ENCODE measurements at regions not wholly inside any gene's neighbourhood (a gene's known extent, or its start where the extent isn't known, plus 50 kb on each side); places are given as distances from the start of the nearest gene placed in this dataset.
"Not testable (repeated sequence)": the region's sequence is repeated elsewhere in the genome, so short reads cannot be mapped to it uniquely, and the experiment has no call there.

- H3K4me3 ChIP-seq: not testable (repeated sequence)
These were observed 1793.7 kb downstream of the UQCRFS1 start for GRCh38 chr19:27419217-27419616.

GRCh38 chr19:27393591-27393990 is 1819.4 kb downstream of the UQCRFS1 start:
- no peak overlapping the region for H3K4me3 ChIP-seq
- peaks cover 5% of the 10 kb centered on the region; the same call in 1 of the 2 replicates for H3K9me3 ChIP-seq (replicated peaks)
- H3K27ac ChIP-seq: no peak overlapping the region
- no peaks in the 10 kb centered on the region for H3K36me3 ChIP-seq
- DNase-seq (ENCODE audit: low read depth in 1 of 2, low spot score in 2 of 2): no peak
- H3K4me1 ChIP-seq (replicated peaks): no peaks in the 10 kb centered on the region
- H3K27me3 ChIP-seq (replicated peaks): no peaks in the 10 kb centered on the region

More at GRCh38 chr19:27419217-27419616, 1793.7 kb downstream of the UQCRFS1 start:
- not testable (repeated sequence) for DNase-seq (ENCODE audit: low read depth in 1 of 2, low spot score in 2 of 2); H3K27ac ChIP-seq; H3K9me3 ChIP-seq (replicated peaks); H3K36me3 ChIP-seq; H3K4me1 ChIP-seq (replicated peaks); H3K27me3 ChIP-seq (replicated peaks)

GRCh38 chr19:27392027-27392632 is 1820.8 kb downstream of the UQCRFS1 start:
- Histone ChIP-seq H3K9me3 (replicated peaks) (peaks cover 10% of the 10 kb centered on the region; the same call in 1 of the 2 replicates), H3K4me1 (replicated peaks) (no peaks in the 10 kb centered on the region), H3K27ac (no peak overlapping the region), H3K27me3 (replicated peaks) (no peaks in the 10 kb centered on the region), H3K36me3 (no peaks in the 10 kb centered on the region), H3K4me3 (no peak overlapping the region)
- DNase-seq (ENCODE audit: low read depth in 1 of 2, low spot score in 2 of 2): peak in 1 of 2 experiments; percentile 30

GRCh38 chr19:27379306-27379705 is 1833.6 kb downstream of the UQCRFS1 start:
- H3K36me3 ChIP-seq; H3K4me1 ChIP-seq (replicated peaks); H3K4me3 ChIP-seq; DNase-seq (ENCODE audit: low read depth in 1 of 2, low spot score in 2 of 2); H3K9me3 ChIP-seq (replicated peaks); H3K27ac ChIP-seq; H3K27me3 ChIP-seq (replicated peaks): not testable (repeated sequence)

- not testable (repeated sequence) for H3K4me3 ChIP-seq; H3K4me1 ChIP-seq (replicated peaks); DNase-seq (ENCODE audit: low read depth in 1 of 2, low spot score in 2 of 2); H3K36me3 ChIP-seq; H3K27ac ChIP-seq; H3K27me3 ChIP-seq (replicated peaks)
- H3K9me3 ChIP-seq (replicated peaks): peaks cover 17% of the 10 kb centered on the region
These were observed 1843.3 kb downstream of the UQCRFS1 start for GRCh38 chr19:27369603-27370002.

- not testable (repeated sequence) for DNase-seq (ENCODE audit: low read depth in 1 of 2, low spot score in 2 of 2); H3K4me1 ChIP-seq (replicated peaks); H3K4me3 ChIP-seq; H3K36me3 ChIP-seq; H3K27me3 ChIP-seq (replicated peaks); H3K27ac ChIP-seq
- peaks cover 25% of the 10 kb centered on the region for H3K9me3 ChIP-seq (replicated peaks)
These were observed 1850.5 kb downstream of the UQCRFS1 start for GRCh38 chr19:27362438-27362837.

GRCh38 chr19:27355581-27355980 is 1857.4 kb downstream of the UQCRFS1 start:
- not testable (repeated sequence) for H3K4me1 ChIP-seq (replicated peaks); DNase-seq (ENCODE audit: low read depth in 1 of 2, low spot score in 2 of 2); H3K4me3 ChIP-seq; H3K27me3 ChIP-seq (replicated peaks); H3K36me3 ChIP-seq; H3K27ac ChIP-seq
- H3K9me3 ChIP-seq (replicated peaks): peaks cover 16% of the 10 kb centered on the region; the same call in 1 of the 2 replicates

Measured in SJSA1 (cell line).